Neutrophil (primary cell): ENCODE measurements at regions not wholly inside any gene's neighbourhood (a gene's known extent, or its start where the extent isn't known, plus 50 kb on each side); places are given as distances from the start of the nearest gene placed in this dataset.

Experiments
- H3K27ac ChIP-seq: fragments of 200-600 bp; sonication (generic); 2 replicates; pipeline ENCODE4 v1.5.1; 2016; ENCODE audit warnings: mild to moderate bottlenecking, moderate library complexity
- H3K27me3 ChIP-seq: fragments of 200-600 bp; sonication (generic); 2 replicates; pipeline ENCODE4 v1.6.0; 2016; ENCODE audit warnings: mild to moderate bottlenecking
- H3K36me3 ChIP-seq: fragments of 200-600 bp; sonication (generic); 2 replicates; pipeline ENCODE4 v1.5.1; 2017
- H3K4me1 ChIP-seq, 2 experiments: fragments of 200-600 bp in 1 of 2; sonication (generic) in 1 of 2; 1 replicate in 1 of 2; 2 replicates in 1 of 2; pipeline versions ENCODE4 v1.5.1 to v1.6.1; 2013 to 2016; ENCODE audit warnings: low read depth in 1 of 2, low read length in 1 of 2, mild to moderate bottlenecking in 1 of 2, moderate library complexity in 1 of 2; ENCODE audit not compliant: control insufficient read depth in 1 of 2, insufficient read depth in 1 of 2
- H3K4me3 ChIP-seq, 2 experiments: fragments of 200-600 bp in 1 of 2; sonication (generic) in 1 of 2; 1 replicate in 1 of 2; 2 replicates in 1 of 2; pipeline ENCODE4 v1.5.1; 2013 to 2016; ENCODE audit warnings: low read depth in 1 of 2, low read length in 1 of 2, mild to moderate bottlenecking in 1 of 2, moderate library complexity in 1 of 2
- H3K9me3 ChIP-seq: fragments of 200-600 bp; sonication (generic); 2 replicates; pipeline ENCODE4 v1.5.1; 2016
- TF ChIP-seq, protein P1 (sequence below): fragments of 200-600 bp; sonication (generic); IDR thresholded peaks from 2 replicates; pipeline ENCODE4 v1.5.1; 2016; ENCODE audit warnings: antibody characterized with exemption

DNA sequence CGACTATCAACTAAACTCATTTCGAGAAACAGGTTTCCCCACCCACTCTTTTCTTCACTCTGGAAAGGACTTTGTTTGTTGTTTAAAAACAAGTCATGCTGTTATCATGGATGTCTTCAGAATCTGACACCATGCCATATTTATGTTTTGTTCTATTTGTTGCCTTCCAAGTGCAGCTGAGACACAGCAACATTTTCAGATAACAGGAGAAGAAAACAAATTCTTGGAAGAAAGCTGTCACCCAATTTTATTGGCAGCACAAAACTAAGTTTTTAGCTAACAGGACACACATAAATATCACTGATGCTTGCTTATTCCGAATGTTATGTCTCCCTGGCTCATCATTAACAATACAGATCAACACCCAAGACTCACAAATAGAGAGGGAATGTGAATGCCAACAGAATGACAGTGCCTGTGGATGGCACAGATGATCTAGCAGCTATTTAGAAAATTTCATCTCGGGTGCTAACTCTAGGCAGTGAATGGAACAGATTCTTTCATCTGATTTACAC, 147.9 kb downstream of the RPS29 start:
- no peaks in the 10 kb centered on the region for H3K36me3 ChIP-seq
- no peaks in the 10 kb centered on the region for H3K4me1 ChIP-seq
- no peaks in the 10 kb centered on the region for H3K9me3 ChIP-seq
- H3K4me3 ChIP-seq: no peak overlapping the region
- no peak overlapping the region for H3K27ac ChIP-seq
- TF ChIP-seq, protein P1, sequence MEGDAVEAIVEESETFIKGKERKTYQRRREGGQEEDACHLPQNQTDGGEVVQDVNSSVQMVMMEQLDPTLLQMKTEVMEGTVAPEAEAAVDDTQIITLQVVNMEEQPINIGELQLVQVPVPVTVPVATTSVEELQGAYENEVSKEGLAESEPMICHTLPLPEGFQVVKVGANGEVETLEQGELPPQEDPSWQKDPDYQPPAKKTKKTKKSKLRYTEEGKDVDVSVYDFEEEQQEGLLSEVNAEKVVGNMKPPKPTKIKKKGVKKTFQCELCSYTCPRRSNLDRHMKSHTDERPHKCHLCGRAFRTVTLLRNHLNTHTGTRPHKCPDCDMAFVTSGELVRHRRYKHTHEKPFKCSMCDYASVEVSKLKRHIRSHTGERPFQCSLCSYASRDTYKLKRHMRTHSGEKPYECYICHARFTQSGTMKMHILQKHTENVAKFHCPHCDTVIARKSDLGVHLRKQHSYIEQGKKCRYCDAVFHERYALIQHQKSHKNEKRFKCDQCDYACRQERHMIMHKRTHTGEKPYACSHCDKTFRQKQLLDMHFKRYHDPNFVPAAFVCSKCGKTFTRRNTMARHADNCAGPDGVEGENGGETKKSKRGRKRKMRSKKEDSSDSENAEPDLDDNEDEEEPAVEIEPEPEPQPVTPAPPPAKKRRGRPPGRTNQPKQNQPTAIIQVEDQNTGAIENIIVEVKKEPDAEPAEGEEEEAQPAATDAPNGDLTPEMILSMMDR: no peak
- H3K27me3 ChIP-seq: no peaks in the 10 kb centered on the region

DNA sequence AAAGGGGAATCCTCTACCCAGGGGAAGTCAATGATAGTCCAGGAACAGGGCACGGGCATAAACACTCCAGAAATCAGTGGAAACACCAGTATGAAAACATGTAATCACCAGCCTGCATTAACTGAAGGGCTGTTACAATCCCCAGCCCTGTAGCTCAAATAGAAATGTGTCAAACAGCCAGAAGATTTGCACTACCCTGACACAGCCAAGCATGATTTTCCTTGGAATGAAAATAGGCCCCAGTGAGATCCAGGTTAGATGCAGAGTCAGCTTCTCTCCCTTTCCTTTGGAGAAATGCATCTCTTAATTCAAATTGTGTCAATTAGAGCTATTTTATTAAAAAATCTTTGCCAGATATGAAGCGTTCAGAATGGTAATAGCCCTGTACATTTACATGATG, 158.1 kb downstream of the RPS29 start:
- no peaks in the 10 kb centered on the region for H3K36me3 ChIP-seq
- H3K27me3 ChIP-seq: no peaks in the 10 kb centered on the region
- H3K27ac ChIP-seq: no peak overlapping the region
- no peaks in the 10 kb centered on the region for H3K4me1 ChIP-seq
- TF ChIP-seq, protein P1: no peak
- H3K4me3 ChIP-seq: no peak overlapping the region
- no peaks in the 10 kb centered on the region for H3K9me3 ChIP-seq

DNA sequence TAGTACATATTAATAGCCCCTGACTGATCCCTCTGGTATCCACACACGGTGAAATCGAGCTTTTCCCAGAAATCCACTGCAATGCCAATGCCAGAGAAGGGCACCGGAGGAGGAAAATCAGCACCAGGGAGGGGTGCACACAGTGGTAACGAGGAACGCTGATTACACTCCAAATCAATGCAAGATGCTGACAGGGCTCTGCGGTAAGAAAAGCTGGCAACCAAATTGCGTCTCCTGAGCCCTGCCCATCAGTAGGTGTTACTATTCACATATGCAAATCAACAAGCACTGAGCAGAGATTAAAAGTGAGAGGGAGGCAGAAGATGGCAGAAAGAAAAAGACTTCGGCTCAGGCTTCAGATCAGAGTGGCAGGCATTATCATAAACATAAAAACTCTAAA, 159.1 kb downstream of the RPS29 start:
- no peaks in the 10 kb centered on the region for H3K9me3 ChIP-seq
- no peaks in the 10 kb centered on the region for H3K27me3 ChIP-seq
- H3K4me3 ChIP-seq: no peak overlapping the region
- no peaks in the 10 kb centered on the region for H3K4me1 ChIP-seq
- H3K27ac ChIP-seq: no peak overlapping the region
- H3K36me3 ChIP-seq: no peaks in the 10 kb centered on the region
- TF ChIP-seq, protein P1: no peak

DNA sequence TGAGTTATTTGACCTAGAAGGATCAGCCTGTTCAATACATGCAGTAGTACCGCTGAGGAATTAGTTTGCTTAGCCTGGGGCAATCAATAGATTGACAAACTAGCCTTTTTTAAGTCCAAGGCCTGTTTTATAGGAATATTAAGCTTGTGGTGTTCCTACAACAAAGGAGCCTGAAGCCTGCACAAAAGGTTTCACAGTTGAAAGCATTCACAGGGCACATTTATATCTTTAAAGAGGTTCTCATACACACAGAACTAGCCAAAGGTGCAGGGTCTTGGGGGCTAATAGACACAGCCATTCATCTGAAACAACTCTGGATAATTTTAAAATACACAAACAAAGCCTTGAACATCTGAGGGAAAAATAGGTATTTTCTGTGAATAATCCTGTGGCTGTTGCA, 160.3 kb downstream of the RPS29 start:
- Histone ChIP-seq H3K27me3 (no peaks in the 10 kb centered on the region), H3K36me3 (no peaks in the 10 kb centered on the region), H3K4me3 (no peak overlapping the region), H3K9me3 (no peaks in the 10 kb centered on the region), H3K27ac (no peak overlapping the region), H3K4me1 (no peaks in the 10 kb centered on the region)
- TF ChIP-seq, protein P1: no peak

DNA sequence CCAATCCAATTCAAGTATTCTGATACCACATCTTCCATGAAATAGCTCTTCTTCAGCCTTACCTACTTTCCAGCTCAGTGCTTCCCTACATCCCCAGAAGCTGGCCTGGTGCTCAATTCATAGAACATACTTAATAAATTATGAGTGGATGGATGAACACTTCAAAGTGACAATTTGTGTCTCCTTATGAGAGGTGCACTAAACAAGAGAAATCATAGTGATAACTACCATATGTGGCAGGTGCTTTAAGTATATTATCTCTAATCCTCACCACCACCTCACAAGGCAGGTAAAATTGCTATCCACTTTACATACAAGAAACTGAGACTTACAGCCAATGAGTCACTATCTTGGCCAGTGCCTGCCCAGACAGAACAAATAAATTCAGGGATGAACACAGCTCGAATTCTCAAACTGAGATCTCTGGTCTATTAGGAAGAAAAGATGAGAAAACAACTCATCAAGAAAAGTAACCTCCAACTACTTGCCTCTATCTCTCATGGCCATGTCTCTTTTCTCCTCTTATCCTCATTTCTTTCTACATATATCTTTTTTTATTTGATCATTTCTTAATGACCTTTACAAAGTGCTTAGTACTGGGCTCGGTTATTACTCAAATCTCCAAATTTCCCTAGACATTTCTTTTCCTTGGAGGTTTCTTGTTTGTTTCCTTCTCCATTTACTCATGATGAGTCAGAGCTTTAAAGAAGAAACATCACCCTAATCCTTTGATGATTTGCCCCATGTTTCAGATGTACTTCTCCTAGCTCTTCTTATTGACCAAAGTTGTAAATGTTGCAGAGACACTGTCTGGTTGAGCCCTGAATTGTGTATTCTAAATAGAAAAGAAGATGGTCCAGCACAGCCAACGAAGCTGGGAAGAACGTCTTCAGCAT, 161.5 kb downstream of the RPS29 start:
- no peak overlapping the region for H3K4me3 ChIP-seq
- H3K4me1 ChIP-seq: no peaks in the 10 kb centered on the region
- H3K9me3 ChIP-seq: no peaks in the 10 kb centered on the region
- H3K36me3 ChIP-seq: no peaks in the 10 kb centered on the region
- TF ChIP-seq, protein P1: no peak
- no peak overlapping the region for H3K27ac ChIP-seq
- no peaks in the 10 kb centered on the region for H3K27me3 ChIP-seq
